ENCODE measurements at regions not wholly inside any gene's neighbourhood (a gene's known extent, or its start where the extent isn't known, plus 50 kb on each side); places are given as distances from the start of the nearest gene placed in this dataset.

- Histone ChIP-seq H3K4me2 (ENCODE audit: insufficient read depth, low read length) (no peak overlapping the region), H3K36me3 (ENCODE audit: control insufficient read depth, insufficient read depth, low read length) (no peaks in the 10 kb centered on the region), H3K9me1 (ENCODE audit: control insufficient read depth, insufficient read depth, low read length) (no peaks in the 10 kb centered on the region), H3K4me1 (replicated peaks in 1 of 2; ENCODE audit: control insufficient read depth in 2 of 2, insufficient read depth in 2 of 2, low read length in 2 of 2) (no peaks in the 10 kb centered on the region), H2AFZ (ENCODE audit: low read depth, low read length) (no peak overlapping the region), H4K20me1 (replicated peaks; ENCODE audit: control insufficient read depth, insufficient read depth, low read length) (no peaks in the 10 kb centered on the region; the same call in 1 of the 2 replicates), H3K79me2 (ENCODE audit: control insufficient read depth, insufficient read depth, low read length) (no peaks in the 10 kb centered on the region), H3K27me3 (ENCODE audit: control insufficient read depth in 2 of 2, insufficient read depth in 2 of 2, low read length in 2 of 2) (peaks cover 0 to 2% of the 10 kb centered on the region in 2 experiments; a peak in 3 of 5 replicates), H3K9me3 (replicated peaks; ENCODE audit: control insufficient read depth, insufficient read depth, low read depth, low read length) (no peaks in the 10 kb centered on the region), H3K4me3 (no peak overlapping the region), H3K27ac (ENCODE audit: extremely low read depth, low read depth, low read length) (no peak overlapping the region), H3K9ac (ENCODE audit: insufficient read depth in 1 of 2, low read depth in 2 of 2, low read length in 2 of 2) (no peak overlapping the region)
- DNase-seq (ENCODE audit: extremely low read depth in 1 of 4, low spot score in 3 of 4) (no peak), ATAC-seq (no peak), FAIRE-seq (no peak)
- BruUV-seq (replicated peaks), result no TSS peak
- in situ Hi-C loops (cut with MboI) (no loop called here), intact Hi-C loops (cut with micrococcal nuclease) (no loop called here)
- ChIA-PET POLR2A (interaction anchor here (0.8 kb wide), 1 partner anchor 85 kb away, joined by 5 read pairs; no protein-coding TSS in a partner anchor), CTCF (ENCODE audit: low intra/inter-chr PET ratio) (no interaction called here)
- no peak for TF ChIP-seq GTF2A2 (tag; IDR thresholded peaks at IDR 0.05)
- TF ChIP-seq GMEB1 (CRISPR knock-in tag; IDR thresholded peaks at IDR 0.05), result no peak
- no peak for TF ChIP-seq ZFP36 (IDR thresholded peaks at IDR 0.05; ENCODE audit: low read depth, low read length, partially characterized antibody)
- 0% methylated on average over 6 of the region's 6 CpGs for WGBS (ENCODE audit: insufficient coverage, low coverage, missing lambda C conversion rate)
Measured at GRCh38 chr12:107545737-107546353, 139.8 kb upstream of the PWP1 start.

GRCh38 chr12:107547389-107547788 lies 138.2 kb upstream of the PWP1 start:
- in situ Hi-C loops (cut with MboI) (no loop called here), intact Hi-C loops (cut with micrococcal nuclease) (no loop called here)
- H3K9me3 ChIP-seq (replicated peaks; ENCODE audit: control insufficient read depth, insufficient read depth, low read depth, low read length), result no peaks in the 10 kb centered on the region
- POLR2A ChIA-PET, result interaction anchor here (0.7 to 0.8 kb wide), 2 partner anchors 171 to 272 kb away, joined by 3 to 4 read pairs; no protein-coding TSS in a partner anchor
- H3K4me1 ChIP-seq (replicated peaks in 1 of 2; ENCODE audit: control insufficient read depth in 2 of 2, insufficient read depth in 2 of 2, low read length in 2 of 2), result no peaks in the 10 kb centered on the region
- no peaks in the 10 kb centered on the region for H3K36me3 ChIP-seq (ENCODE audit: control insufficient read depth, insufficient read depth, low read length)
- DNase-seq (ENCODE audit: extremely low read depth in 1 of 4, low spot score in 3 of 4), result no peak
- no peaks in the 10 kb centered on the region for H3K79me2 ChIP-seq (ENCODE audit: control insufficient read depth, insufficient read depth, low read length)
- no peak for ATAC-seq
- no peak for FAIRE-seq
- no peak overlapping the region for H3K9ac ChIP-seq (ENCODE audit: insufficient read depth in 1 of 2, low read depth in 2 of 2, low read length in 2 of 2)
- H3K27me3 ChIP-seq (ENCODE audit: control insufficient read depth in 2 of 2, insufficient read depth in 2 of 2, low read length in 2 of 2), result peaks cover 0 to 2% of the 10 kb centered on the region in 2 experiments; a peak in 3 of 5 replicates
- H3K27ac ChIP-seq (ENCODE audit: extremely low read depth, low read depth, low read length), result no peak overlapping the region
- H3K4me2 ChIP-seq (ENCODE audit: insufficient read depth, low read length), result no peak overlapping the region
- H4K20me1 ChIP-seq (replicated peaks; ENCODE audit: control insufficient read depth, insufficient read depth, low read length), result no peaks in the 10 kb centered on the region; the same call in 1 of the 2 replicates
- no peaks in the 10 kb centered on the region for H3K9me1 ChIP-seq (ENCODE audit: control insufficient read depth, insufficient read depth, low read length)
- H3K4me3 ChIP-seq, result no peak overlapping the region
- no TSS peak for BruUV-seq (replicated peaks)
- CTCF ChIA-PET (ENCODE audit: low intra/inter-chr PET ratio), result no interaction called here
- H2AFZ ChIP-seq (ENCODE audit: low read depth, low read length), result no peak overlapping the region
- 0% methylated on average over 3 of the region's 3 CpGs for WGBS (ENCODE audit: insufficient coverage, low coverage, missing lambda C conversion rate)
- 0 out of 2 replicates have a peak, but pooled peaks have one; percentile 17 for TF ChIP-seq MAFF (IDR thresholded peaks at IDR 0.05; ENCODE audit: low read length)
- TF ChIP-seq ZNF764 (CRISPR knock-in tag; IDR thresholded peaks at IDR 0.05; ENCODE audit: low read depth), result no peak
- no peak for TF ChIP-seq MLLT1 (IDR thresholded peaks at IDR 0.05)
- TF ChIP-seq ZNF507 (tag; conservative IDR thresholded peaks at IDR 0.05), result no peak
- no peak for TF ChIP-seq HNRNPH1 (optimal IDR thresholded peaks at IDR 0.05; ENCODE audit: low read depth, low read length)
- TF ChIP-seq ATF4 (CRISPR knock-in tag; IDR thresholded peaks at IDR 0.05), result no peak
- no peak for TF ChIP-seq GABPA (tag; conservative IDR thresholded peaks at IDR 0.05; ENCODE audit: low read depth)
